Upper lobe of right lung (tissue), 1 donor: ENCODE measurements at regions not wholly inside any gene's neighbourhood (a gene's known extent, or its start where the extent isn't known, plus 50 kb on each side); places are given as distances from the start of the nearest gene placed in this dataset.

Source experiments
- ATAC-seq: fragments of 200-7000 bp; cut with Tn5 transposase; one replicate; pipeline ENCODE4 v1.9.1; 2020; ENCODE audit warnings: mild to moderate bottlenecking, moderate library complexity
- DNase-seq: peaks from one replicate; pipeline ENCODE4 v3.0.0-alpha.2; 2020
- H3K27ac ChIP-seq: fragments of 200-600 bp; one replicate; pipeline ENCODE4 v1.8.0; 2022
- H3K27me3 ChIP-seq: fragments of 200-600 bp; one replicate; pipeline ENCODE4 v1.8.0; 2022; ENCODE audit warnings: mild to moderate bottlenecking
- H3K36me3 ChIP-seq: fragments of 200-600 bp; one replicate; pipeline ENCODE4 v1.8.0; 2022
- H3K4me1 ChIP-seq: fragments of 200-600 bp; one replicate; pipeline ENCODE4 v1.8.0; 2022
- H3K4me3 ChIP-seq: fragments of 200-600 bp; one replicate; pipeline ENCODE4 v1.8.0; 2022; ENCODE audit warnings: mild to moderate bottlenecking
- H3K9me3 ChIP-seq: fragments of 200-600 bp; one replicate; pipeline ENCODE4 v1.8.0; 2022
- CTCF ChIP-seq: fragments of 200-600 bp; IDR thresholded peaks from one replicate; pipeline ENCODE4 v1.8.0; 2022; ENCODE audit warnings: antibody characterized with exemption
- intact Hi-C: fragments of 100-400 bp; cut with DNase I; formaldehyde crosslinking; loops from one replicate; pipeline ENCODE4 v1.11.0; 2022
- donor health status: DM: no; HTN: yes; CAD: no; lungs with severe emphysema.

- DNase-seq: no peak
- no peak overlapping the region for H3K4me3 ChIP-seq
- H3K27me3 ChIP-seq: no peaks in the 10 kb centered on the region
- H3K9me3 ChIP-seq: peaks cover 4% of the 10 kb centered on the region
- H3K36me3 ChIP-seq: no peaks in the 10 kb centered on the region
- intact Hi-C loops: no loop called here
- H3K27ac ChIP-seq: no peak overlapping the region
- ATAC-seq: no peak
- no peaks in the 10 kb centered on the region for H3K4me1 ChIP-seq
- no peak for TF ChIP-seq CTCF
Measured at GRCh38 chr4:126874533-126874932, 758.2 kb upstream of the INTU start.

- no peak overlapping the region for H3K27ac ChIP-seq
- no peaks in the 10 kb centered on the region for H3K36me3 ChIP-seq
- H3K27me3 ChIP-seq: no peaks in the 10 kb centered on the region
- no peaks in the 10 kb centered on the region for H3K4me1 ChIP-seq
- no peak for DNase-seq
- TF ChIP-seq CTCF: no peak
- no peaks in the 10 kb centered on the region for H3K9me3 ChIP-seq
- intact Hi-C loops: no loop called here
- ATAC-seq: no peak
- H3K4me3 ChIP-seq: no peak overlapping the region
Measured at GRCh38 chr4:126888968-126889367, 743.8 kb upstream of the INTU start.

- ATAC-seq (no peak), DNase-seq (no peak)
- no peaks in the 10 kb centered on the region for H3K27me3 ChIP-seq
- H3K4me3 ChIP-seq: no peak overlapping the region
- H3K27ac ChIP-seq: no peak overlapping the region
- no peaks in the 10 kb centered on the region for H3K36me3 ChIP-seq
- no peaks in the 10 kb centered on the region for H3K9me3 ChIP-seq
- no peaks in the 10 kb centered on the region for H3K4me1 ChIP-seq
- intact Hi-C loops: no loop called here
- no peak for TF ChIP-seq CTCF
Measured at GRCh38 chr4:126890383-126890782, 742.4 kb upstream of the INTU start.

GRCh38 chr4:126890994-126891393 lies 741.8 kb upstream of the INTU start:
- DNase-seq: no peak

GRCh38 chr4:126894963-126895362 lies 737.8 kb upstream of the INTU start:
- DNase-seq: no peak
- Histone ChIP-seq H3K27me3 (no peaks in the 10 kb centered on the region), H3K4me1 (no peaks in the 10 kb centered on the region), H3K4me3 (no peak overlapping the region), H3K27ac (no peak overlapping the region), H3K9me3 (no peaks in the 10 kb centered on the region), H3K36me3 (no peaks in the 10 kb centered on the region)
- TF ChIP-seq CTCF: no peak
- intact Hi-C loops: no loop called here
- no peak for ATAC-seq

More at GRCh38 chr4:126890994-126891393, 741.8 kb upstream of the INTU start:
- Histone ChIP-seq H3K4me3 (no peak overlapping the region), H3K9me3 (no peaks in the 10 kb centered on the region), H3K27me3 (no peaks in the 10 kb centered on the region), H3K36me3 (no peaks in the 10 kb centered on the region), H3K4me1 (no peaks in the 10 kb centered on the region), H3K27ac (no peak overlapping the region)
- no peak for TF ChIP-seq CTCF
- intact Hi-C loops: no loop called here
- no peak for ATAC-seq

GRCh38 chr4:126895988-126896570 lies 736.7 kb upstream of the INTU start:
- intact Hi-C loops: no loop called here
- Histone ChIP-seq H3K4me3 (no peak overlapping the region), H3K27me3 (no peaks in the 10 kb centered on the region), H3K4me1 (no peaks in the 10 kb centered on the region), H3K9me3 (no peaks in the 10 kb centered on the region), H3K27ac (no peak overlapping the region), H3K36me3 (no peaks in the 10 kb centered on the region)
- no peak for TF ChIP-seq CTCF
- DNase-seq: no peak
- no peak for ATAC-seq
